OCI-LY3 (cell line): ENCODE measurements at regions not wholly inside any gene's neighbourhood (a gene's known extent, or its start where the extent isn't known, plus 50 kb on each side); places are given as distances from the start of the nearest gene placed in this dataset.

ENCODE experiments used
- EZH2phosphoT487 ChIP-seq: fragments of 200-600 bp; shearing (Covaris generic); IDR thresholded peaks from 2 replicates; pipeline ENCODE4 v1.6.1; 2018; ENCODE audit warnings: antibody characterized with exemption, mixed run types, low read depth
- TF ChIP-seq, protein P1 (sequence below): fragments of 200-600, 300-600 bp; sonication (generic); IDR thresholded peaks from 2 replicates; pipeline ENCODE4 v1.5.1; 2014; ENCODE audit warnings: antibody characterized with exemption, low read length, low read depth

- TF ChIP-seq, protein P1, sequence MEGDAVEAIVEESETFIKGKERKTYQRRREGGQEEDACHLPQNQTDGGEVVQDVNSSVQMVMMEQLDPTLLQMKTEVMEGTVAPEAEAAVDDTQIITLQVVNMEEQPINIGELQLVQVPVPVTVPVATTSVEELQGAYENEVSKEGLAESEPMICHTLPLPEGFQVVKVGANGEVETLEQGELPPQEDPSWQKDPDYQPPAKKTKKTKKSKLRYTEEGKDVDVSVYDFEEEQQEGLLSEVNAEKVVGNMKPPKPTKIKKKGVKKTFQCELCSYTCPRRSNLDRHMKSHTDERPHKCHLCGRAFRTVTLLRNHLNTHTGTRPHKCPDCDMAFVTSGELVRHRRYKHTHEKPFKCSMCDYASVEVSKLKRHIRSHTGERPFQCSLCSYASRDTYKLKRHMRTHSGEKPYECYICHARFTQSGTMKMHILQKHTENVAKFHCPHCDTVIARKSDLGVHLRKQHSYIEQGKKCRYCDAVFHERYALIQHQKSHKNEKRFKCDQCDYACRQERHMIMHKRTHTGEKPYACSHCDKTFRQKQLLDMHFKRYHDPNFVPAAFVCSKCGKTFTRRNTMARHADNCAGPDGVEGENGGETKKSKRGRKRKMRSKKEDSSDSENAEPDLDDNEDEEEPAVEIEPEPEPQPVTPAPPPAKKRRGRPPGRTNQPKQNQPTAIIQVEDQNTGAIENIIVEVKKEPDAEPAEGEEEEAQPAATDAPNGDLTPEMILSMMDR, result no peak
- no peak for TF ChIP-seq EZH2phosphoT487
These were observed 153.5 kb downstream of the KCNA5 start for GRCh38 chr12:5197131-5197530.
